ES-I3 (cell line): ENCODE measurements at regions not wholly inside any gene's neighbourhood (a gene's known extent, or its start where the extent isn't known, plus 50 kb on each side); places are given as distances from the start of the nearest gene placed in this dataset.
"Not testable (repeated sequence)": the region's sequence is repeated elsewhere in the genome, so short reads cannot be mapped to it uniquely, and the experiment has no call there.

Source experiments
- H3K36me3 ChIP-seq: 2 replicates; pipeline ENCODE4 v1.6.1; 2013; ENCODE audit warnings: mild to moderate bottlenecking, low read length, control low read depth, moderate library complexity; ENCODE audit not compliant: insufficient read depth
- H3K4me1 ChIP-seq: 2 replicates; pipeline ENCODE4 v1.6.1; 2013; ENCODE audit warnings: mild to moderate bottlenecking, control low read depth, low read length; ENCODE audit not compliant: insufficient read depth
- H3K9ac ChIP-seq: 2 replicates; pipeline ENCODE4 v1.6.1; 2013; ENCODE audit warnings: low read depth, mild to moderate bottlenecking, low read length, moderate library complexity
- H3K9me3 ChIP-seq: 2 replicates; pipeline ENCODE4 v1.6.1; 2013; ENCODE audit warnings: mild to moderate bottlenecking, low read length, moderate library complexity; ENCODE audit not compliant: control insufficient read depth, insufficient read depth

DNA sequence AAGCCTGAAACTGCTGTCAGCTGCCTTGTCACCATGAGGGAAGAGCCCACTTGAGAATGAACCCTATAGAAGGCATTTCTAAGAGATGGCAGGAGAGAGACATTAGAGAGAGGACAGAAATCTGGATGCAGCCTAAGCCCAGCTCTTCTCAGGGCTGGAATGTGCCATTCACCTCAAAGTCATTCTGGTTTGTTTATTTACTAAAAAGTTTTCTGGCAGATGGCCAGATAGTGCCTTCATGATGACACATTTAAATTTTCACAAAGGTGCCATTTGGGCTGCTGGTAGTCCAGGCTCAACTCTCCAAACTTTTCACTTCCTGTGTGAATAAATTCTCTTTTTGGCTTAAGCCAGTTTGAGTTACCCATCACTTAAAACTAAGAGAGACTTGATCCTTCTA, 144.6 kb upstream of the ZNF366 start:
- Histone ChIP-seq H3K4me1 (no peaks in the 10 kb centered on the region; the same call in 1 of the 2 replicates), H3K9ac (no peak overlapping the region), H3K36me3 (no peaks in the 10 kb centered on the region), H3K9me3 (no peaks in the 10 kb centered on the region)

DNA sequence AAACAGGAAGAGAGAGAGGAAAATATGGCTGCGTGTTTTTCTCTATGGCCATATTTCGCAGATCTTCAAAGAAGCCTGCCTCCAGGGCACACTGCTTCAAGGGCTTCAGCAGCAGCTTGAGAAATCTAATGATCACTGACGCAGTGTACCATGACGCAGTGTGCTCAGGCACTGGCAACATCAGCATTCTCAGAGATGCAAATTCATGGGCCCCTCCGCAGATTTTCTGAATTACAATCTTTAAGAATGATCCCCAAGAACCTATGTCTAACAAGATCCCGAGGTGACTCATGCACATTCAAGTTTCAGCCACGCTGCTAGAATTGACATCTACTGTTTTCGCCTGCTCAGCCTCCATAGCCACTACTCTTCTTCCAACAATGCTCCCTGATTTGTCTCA, 143.9 kb upstream of the ZNF366 start:
- no peaks in the 10 kb centered on the region; the same call in 1 of the 2 replicates for H3K36me3 ChIP-seq
- no peak overlapping the region for H3K9ac ChIP-seq
- no peaks in the 10 kb centered on the region for H3K9me3 ChIP-seq
- H3K4me1 ChIP-seq: no peaks in the 10 kb centered on the region; the same call in 1 of the 2 replicates

DNA sequence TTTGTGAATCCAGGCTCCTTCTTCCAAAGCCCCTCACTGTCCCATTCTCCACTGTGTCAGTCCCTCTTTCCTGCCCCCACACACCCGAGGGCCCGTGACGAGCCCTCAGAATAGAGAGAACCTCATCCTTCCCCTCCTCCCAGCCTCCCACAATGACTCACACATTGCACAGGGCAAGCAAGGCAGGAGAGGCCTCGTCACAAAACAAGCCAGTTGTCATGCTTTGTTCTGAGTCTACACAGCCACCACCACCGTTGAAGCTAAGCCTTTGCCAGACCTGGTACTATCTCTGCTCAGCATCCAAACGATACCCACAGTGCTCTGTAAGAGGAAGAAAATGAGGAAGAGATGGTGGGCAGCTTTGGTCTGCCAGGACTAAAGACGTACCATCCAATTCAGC, 142.2 kb upstream of the ZNF366 start:
- no peak overlapping the region for H3K9ac ChIP-seq
- H3K4me1 ChIP-seq: no peaks in the 10 kb centered on the region; the same call in 1 of the 2 replicates
- H3K36me3 ChIP-seq: no peaks in the 10 kb centered on the region; the same call in 1 of the 2 replicates
- no peaks in the 10 kb centered on the region for H3K9me3 ChIP-seq

DNA sequence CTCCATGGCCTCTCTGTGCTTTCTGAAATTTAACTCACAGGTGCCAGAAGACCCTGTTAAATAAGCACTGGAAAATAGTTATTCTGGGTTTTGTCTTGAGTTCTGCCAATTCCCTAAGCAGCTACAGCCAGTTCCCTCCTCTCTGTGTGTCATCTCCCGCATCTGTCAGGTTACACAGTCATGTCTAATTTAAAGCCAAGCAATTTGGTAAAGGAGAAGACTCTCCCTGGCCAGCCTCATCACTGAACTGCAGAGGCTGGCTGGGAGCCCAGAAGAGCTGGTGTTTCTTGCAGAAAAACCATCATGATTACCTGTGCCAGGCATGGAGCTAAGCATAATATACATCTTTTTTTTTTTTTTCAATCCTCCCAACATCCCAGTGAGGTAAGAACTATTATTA, 141.3 kb upstream of the ZNF366 start:
- Histone ChIP-seq H3K9me3 (no peaks in the 10 kb centered on the region), H3K9ac (no peak overlapping the region), H3K4me1 (no peaks in the 10 kb centered on the region; the same call in 1 of the 2 replicates), H3K36me3 (no peaks in the 10 kb centered on the region; the same call in 1 of the 2 replicates)

DNA sequence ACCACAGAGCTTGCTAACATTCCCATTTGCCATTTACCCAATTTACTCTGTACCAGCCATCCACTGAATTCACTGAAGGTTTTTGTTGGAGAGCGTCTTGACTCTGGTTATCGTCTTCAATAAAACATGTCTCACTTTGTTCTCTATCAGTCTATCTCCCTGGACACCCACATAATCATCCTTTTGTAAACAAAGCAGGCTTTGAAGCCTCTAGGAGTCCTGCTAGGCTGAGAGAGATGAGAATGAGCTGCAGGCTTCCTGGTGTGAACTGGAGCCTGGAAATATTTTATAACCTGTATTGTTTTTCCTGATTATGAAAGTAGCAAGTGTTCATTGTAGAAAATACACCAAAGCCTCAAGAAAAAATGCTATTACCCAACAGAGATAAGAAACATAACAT, 140.6 kb upstream of the ZNF366 start:
- Histone ChIP-seq H3K36me3 (no peaks in the 10 kb centered on the region; the same call in 1 of the 2 replicates), H3K9ac (no peak overlapping the region), H3K9me3 (no peaks in the 10 kb centered on the region), H3K4me1 (no peaks in the 10 kb centered on the region; the same call in 1 of the 2 replicates)

DNA sequence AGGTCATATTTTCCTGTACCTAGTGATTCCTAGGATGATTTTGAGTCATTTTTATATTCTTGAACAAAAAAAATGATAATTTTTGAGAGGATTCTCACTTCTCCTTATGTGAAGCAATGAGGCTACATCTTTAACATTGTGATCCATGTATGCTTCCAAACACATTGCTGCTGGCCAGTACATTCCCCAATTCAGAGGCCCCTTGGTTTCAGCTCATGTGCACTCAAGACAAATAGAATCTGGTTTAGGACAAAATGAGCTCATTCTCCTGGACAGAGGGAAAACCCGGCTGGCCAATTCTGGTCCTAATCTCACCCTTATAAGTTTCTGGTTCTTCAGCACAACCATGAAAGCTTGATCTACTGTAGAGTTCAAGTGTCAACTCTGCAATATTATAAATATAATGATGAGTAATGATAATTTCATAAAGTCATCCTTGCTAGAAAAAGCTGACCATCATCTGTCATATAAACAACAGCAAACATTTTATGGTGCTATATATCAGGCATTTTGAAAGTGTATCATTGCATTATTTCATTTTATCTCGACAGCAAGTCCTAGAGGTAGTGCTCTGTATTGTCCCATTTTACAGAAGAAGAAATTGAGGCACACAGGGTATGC, 139.1 kb upstream of the ZNF366 start:
- H3K4me1 ChIP-seq: no peaks in the 10 kb centered on the region; the same call in 1 of the 2 replicates
- no peaks in the 10 kb centered on the region; the same call in 1 of the 2 replicates for H3K36me3 ChIP-seq
- H3K9me3 ChIP-seq: no peaks in the 10 kb centered on the region
- no peak overlapping the region for H3K9ac ChIP-seq

DNA sequence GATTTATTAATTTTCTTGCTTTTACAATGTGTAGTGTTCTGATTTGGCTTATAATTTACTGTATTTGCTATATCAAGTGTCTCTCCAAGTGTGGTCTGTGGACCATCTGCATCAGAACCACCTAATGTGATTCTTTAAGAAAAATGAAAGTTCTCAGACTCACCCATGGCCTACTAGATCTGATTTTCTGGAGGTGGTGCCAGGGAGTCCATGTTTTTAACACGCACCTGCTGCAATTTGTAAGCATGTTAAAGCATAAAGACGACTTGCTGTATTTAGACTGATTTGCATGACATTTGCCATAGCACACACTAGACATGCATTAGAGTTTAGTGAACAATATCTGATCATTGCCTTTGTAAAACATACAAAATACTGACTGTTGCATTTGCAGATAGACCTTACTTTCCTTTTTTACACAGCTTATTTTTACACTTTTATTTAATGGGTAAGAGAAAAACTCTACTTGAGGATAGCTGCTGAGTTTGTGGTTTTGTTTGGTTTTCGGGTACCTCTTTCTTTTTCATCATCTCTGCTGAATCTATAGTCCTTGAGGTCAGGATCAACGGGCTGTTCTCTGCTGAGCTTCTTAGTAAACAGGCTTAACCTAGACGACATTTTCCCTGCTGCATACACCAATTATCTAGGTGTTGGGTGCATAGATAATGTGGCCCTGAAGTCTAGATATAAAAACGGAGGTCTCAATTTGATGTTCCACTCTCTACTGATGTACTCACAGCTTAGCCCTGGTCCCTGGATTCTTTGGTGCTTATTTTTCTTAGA, 138.0 kb upstream of the ZNF366 start:
- H3K36me3 ChIP-seq: no peaks in the 10 kb centered on the region; the same call in 1 of the 2 replicates
- H3K9me3 ChIP-seq: no peaks in the 10 kb centered on the region
- H3K4me1 ChIP-seq: no peaks in the 10 kb centered on the region
- no peak overlapping the region for H3K9ac ChIP-seq

DNA sequence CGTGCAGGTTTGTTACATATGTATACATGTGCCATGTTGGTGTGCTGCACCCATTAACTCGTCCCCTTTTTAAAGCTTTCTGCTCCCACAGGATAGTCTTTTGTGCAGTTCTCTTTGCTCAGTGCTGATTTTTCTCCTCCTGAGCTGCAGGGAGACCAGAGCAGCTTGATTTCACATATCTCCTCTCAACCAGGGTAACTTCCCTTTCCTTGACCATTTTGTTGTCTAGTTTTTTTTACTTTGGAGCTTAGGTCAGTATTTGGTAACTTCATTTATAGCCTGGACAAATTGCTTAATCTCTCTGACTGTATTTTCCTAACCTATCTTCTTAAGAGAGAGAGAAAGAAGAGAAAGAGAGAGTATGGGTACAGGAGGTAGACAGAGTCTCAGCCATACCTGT, 137.1 kb upstream of the ZNF366 start:
- H3K9ac ChIP-seq: no peak overlapping the region
- no peaks in the 10 kb centered on the region for H3K4me1 ChIP-seq
- no peaks in the 10 kb centered on the region; the same call in 1 of the 2 replicates for H3K36me3 ChIP-seq
- no peaks in the 10 kb centered on the region for H3K9me3 ChIP-seq

DNA sequence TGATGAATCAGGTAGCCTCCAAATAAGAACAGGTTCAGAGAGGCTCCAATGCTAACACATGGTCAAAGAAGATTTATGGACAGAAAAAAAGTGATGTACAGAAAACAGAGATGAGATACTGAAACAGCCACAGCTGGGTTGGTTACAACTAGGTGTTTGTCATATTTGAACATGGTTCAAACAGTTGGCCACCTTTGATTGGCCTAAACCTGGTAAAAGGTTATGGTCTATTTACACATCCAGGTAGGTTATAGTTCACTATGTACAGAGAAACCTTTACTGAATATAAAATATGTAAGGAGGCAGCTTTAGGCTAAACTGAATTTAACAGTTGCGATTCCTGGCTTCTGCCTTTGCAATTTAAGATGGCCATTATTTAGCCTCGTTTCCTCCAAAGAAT, 134.0 kb upstream of the ZNF366 start:
- H3K36me3 ChIP-seq: no peaks in the 10 kb centered on the region
- no peaks in the 10 kb centered on the region for H3K9me3 ChIP-seq
- no peaks in the 10 kb centered on the region for H3K4me1 ChIP-seq
- no peak overlapping the region for H3K9ac ChIP-seq

DNA sequence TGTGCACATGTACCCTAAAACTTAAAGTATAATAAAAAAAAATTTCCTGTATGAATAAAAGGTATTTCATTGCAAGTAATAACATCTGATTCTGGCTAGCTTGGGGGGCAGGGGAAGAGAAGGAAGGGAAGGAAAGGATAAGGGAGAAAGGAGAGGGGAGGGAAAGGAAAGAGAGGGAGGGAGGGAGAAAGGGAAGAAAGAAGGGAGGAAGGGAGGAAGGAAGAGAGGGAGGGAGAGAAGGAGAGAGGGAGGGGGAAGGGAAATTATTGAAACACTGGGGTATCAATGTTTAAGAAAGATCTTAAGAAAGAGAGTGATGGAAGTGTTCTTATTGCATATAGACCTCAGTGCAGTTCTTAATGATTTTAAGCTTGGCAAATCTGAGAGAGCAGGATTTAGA, 129.8 kb upstream of the ZNF366 start:
- peaks cover 19% of the 10 kb centered on the region for H3K4me1 ChIP-seq
- no peak overlapping the region for H3K9ac ChIP-seq
- H3K36me3 ChIP-seq: no peaks in the 10 kb centered on the region
- no peaks in the 10 kb centered on the region for H3K9me3 ChIP-seq

DNA sequence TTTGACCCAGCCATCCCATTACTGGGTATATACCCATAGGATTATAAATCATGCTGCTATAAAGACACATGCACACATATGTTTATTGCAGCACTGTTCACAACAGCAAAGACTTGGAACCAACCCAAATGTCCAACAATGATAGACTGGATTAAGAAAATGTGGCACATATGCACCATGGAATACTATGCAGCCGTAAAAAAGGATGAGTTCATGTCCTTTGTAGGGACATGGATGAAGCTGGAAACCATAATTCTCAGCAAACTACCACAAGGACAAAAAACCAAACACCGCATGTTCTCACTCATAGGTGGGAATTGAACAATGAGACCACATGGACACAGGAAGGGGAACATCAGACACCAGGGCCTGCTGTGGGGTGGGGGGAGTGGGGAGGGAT, 129.4 kb upstream of the ZNF366 start:
- not testable (repeated sequence) for H3K9ac ChIP-seq

DNA sequence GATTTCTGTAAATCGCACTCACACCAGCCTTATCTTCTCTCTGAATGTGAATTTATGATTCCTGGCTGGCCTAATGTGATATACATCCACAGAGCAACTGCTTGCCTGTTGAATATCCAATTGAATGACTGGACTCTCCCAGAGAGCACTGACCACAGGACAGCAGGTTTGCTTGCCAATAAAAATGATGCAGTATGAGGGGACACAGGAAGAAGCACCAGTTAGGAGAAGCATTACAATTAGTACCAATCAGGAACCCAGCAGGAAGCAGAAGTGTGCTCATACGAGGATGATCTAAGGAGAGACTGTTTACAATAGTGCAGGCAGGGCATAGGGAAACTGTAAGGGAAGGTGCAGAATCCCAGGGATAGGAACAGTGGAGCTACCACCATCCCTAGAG, 127.2 kb upstream of the ZNF366 start:
- Histone ChIP-seq H3K9ac (no peak overlapping the region), H3K9me3 (no peaks in the 10 kb centered on the region), H3K36me3 (no peaks in the 10 kb centered on the region), H3K4me1 (peaks cover 19% of the 10 kb centered on the region)

More for the DNA sequence above, 129.4 kb upstream of the ZNF366 start:
- H3K9me3 ChIP-seq, H3K36me3 ChIP-seq: not testable (repeated sequence)
- peaks cover 19% of the 10 kb centered on the region for H3K4me1 ChIP-seq

DNA sequence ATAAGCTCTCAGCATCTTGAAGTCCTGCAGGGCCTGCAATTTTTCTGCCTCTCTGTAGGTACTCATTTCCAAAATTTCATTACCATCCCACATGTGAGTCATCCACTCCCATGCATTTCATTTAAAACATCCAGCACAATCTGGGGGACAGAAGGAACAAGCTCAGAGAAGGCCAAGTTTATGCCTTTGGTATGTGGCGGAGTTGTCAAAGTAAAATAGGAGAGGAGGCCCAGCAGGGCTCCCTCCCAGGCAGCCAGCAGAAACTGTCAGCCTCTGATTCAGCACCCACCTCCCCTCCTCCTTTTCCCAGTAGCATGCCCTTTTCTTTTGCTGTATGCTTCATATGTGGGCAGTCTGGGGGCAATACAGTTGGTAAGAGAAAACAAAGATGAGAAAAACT, 126.4 kb upstream of the ZNF366 start:
- H3K36me3 ChIP-seq: no peaks in the 10 kb centered on the region
- no peak overlapping the region for H3K9ac ChIP-seq
- peaks cover 19% of the 10 kb centered on the region for H3K4me1 ChIP-seq
- no peaks in the 10 kb centered on the region for H3K9me3 ChIP-seq

DNA sequence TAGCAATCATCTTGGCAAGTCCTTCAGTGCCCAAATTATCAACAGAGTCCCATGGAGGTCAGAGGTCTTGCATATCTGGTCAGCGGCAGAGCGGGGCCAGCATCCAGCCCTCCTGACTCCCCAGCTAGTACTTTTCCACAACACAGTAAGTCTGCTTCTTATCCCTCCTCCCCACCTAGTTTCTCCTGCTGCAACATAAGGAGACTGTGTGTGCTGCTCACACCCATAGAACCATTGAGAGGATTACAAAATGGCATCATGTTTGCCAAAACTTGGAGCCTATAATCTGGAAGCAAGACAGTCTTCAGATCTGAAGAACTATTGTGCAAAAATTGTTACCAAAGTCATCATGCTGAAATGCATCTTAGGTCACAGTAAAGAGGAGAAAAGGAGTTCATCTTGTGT, 125.8 kb upstream of the ZNF366 start:
- Histone ChIP-seq H3K9me3 (no peaks in the 10 kb centered on the region), H3K9ac (no peak overlapping the region), H3K36me3 (no peaks in the 10 kb centered on the region), H3K4me1 (peaks cover 19% of the 10 kb centered on the region)

DNA sequence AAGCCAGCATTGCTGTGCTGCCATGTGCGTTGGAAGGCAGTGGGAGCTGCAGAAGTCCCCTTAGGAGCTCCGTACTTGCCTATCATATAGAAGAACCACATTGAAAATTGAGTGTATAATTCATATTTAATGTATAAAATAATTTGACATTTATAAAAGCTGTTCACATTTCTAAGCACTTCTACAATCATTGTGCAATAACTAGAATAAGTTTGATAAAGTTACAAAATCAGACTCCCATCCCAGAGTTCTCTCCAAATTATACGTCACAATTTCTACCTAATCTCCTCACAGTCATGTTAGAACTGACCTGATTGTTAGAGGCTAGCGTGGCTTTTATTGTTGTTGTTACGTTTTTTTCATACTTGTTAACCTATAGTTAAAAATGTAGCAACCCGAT, 123.5 kb upstream of the ZNF366 start:
- peaks cover 19% of the 10 kb centered on the region for H3K4me1 ChIP-seq
- H3K9ac ChIP-seq: no peak overlapping the region
- H3K36me3 ChIP-seq: no peaks in the 10 kb centered on the region
- H3K9me3 ChIP-seq: no peaks in the 10 kb centered on the region
